ENCODE measurements at regions not wholly inside any gene's neighbourhood (a gene's known extent, or its start where the extent isn't known, plus 50 kb on each side); places are given as distances from the start of the nearest gene placed in this dataset.

DNA sequence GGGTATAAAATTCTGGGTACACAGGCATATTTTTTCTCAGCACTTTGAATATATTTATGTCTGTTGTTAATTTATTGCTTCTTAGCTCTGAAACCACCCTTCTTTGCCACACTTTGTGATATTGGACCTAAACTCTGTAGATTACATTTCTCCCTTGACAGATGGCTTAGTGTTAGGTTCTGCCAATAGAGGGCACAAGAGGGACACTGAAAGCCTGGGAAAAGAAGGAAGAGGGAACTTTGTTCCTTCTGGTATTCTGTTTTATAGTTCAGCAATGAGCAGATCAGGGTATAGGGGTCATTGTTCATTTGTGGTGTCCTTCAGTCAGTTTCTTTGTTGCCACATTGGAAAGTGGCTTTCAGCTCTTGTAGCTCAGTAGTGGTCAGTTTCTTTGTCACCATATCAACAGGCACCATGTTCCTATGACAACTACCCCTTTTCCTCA is 423.5 kb upstream of the PROX1 start:
- TF ChIP-seq, protein P1, sequence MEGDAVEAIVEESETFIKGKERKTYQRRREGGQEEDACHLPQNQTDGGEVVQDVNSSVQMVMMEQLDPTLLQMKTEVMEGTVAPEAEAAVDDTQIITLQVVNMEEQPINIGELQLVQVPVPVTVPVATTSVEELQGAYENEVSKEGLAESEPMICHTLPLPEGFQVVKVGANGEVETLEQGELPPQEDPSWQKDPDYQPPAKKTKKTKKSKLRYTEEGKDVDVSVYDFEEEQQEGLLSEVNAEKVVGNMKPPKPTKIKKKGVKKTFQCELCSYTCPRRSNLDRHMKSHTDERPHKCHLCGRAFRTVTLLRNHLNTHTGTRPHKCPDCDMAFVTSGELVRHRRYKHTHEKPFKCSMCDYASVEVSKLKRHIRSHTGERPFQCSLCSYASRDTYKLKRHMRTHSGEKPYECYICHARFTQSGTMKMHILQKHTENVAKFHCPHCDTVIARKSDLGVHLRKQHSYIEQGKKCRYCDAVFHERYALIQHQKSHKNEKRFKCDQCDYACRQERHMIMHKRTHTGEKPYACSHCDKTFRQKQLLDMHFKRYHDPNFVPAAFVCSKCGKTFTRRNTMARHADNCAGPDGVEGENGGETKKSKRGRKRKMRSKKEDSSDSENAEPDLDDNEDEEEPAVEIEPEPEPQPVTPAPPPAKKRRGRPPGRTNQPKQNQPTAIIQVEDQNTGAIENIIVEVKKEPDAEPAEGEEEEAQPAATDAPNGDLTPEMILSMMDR (IDR thresholded peaks at IDR 0.05): no peak
- Histone ChIP-seq H3K27me3 (no peaks in the 10 kb centered on the region), H3K4me3 (no peak overlapping the region), H3K9me3 (peaks cover 0 to 21% of the 10 kb centered on the region in 2 donors), H3K27ac (no peak overlapping the region), H3K4me1 (no peaks in the 10 kb centered on the region), H3K36me3 (no peaks in the 10 kb centered on the region)
- DNase-seq (no peak), ATAC-seq (peak; percentile 72)
- intact Hi-C loops (cut with DNase I): no loop called here

DNA sequence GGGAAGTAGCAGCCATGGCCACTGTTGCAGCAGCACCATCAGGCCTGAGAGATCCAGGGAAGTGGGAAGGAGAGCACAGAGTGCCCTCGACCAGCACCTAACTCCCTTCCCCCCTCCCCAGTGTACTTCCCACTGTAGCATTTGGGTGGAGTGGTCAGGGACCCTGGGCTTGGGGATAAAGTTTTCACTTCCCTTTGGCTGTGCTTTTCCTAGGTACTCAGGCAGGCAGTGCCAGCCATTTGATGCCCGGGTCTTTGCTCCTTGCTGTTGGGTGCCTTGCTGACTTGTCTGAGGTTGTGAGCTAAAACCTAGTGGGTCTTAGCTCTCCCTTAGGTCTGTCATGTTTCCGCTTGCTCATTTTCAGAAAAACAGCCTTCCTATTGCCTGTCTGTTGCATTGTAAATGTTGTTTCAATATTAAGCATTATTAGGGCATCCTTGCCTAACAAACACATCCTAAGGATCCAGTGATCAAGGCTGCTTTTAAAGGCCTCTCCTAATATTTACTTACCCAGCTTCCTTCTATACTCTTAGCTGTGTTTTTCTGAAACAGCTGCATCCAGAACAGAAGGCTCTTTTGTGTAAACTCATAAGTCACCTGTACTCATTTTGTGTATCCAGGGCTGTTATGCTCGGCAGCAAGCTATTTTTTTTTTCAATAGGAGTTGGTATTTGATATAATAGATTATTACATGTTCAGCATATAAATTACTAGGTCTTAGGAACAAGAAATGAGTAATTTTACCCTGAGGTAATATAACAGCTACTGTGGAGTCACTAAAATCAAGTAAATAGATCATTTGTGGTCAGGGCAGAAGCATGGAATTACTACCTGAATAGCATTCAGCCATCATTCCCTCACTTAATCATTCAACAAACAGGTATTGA is 418.6 kb upstream of the PROX1 start:
- H3K27me3 ChIP-seq: no peaks in the 10 kb centered on the region
- H3K27ac ChIP-seq: no peak overlapping the region
- no peak for DNase-seq
- intact Hi-C loops (cut with DNase I): no loop called here
- no peak overlapping the region for H3K4me3 ChIP-seq
- H3K36me3 ChIP-seq: no peaks in the 10 kb centered on the region
- ATAC-seq: no peak
- TF ChIP-seq, protein P1 (IDR thresholded peaks at IDR 0.05): no peak
- H3K4me1 ChIP-seq: no peaks in the 10 kb centered on the region
- H3K9me3 ChIP-seq: peaks cover 0 to 6% of the 10 kb centered on the region in 2 donors

GRCh38 chr1:213569816-213570150 is 418.0 kb upstream of the PROX1 start:
- ATAC-seq: no peak
- H3K36me3 ChIP-seq: no peaks in the 10 kb centered on the region
- no peak overlapping the region for H3K27ac ChIP-seq
- H3K9me3 ChIP-seq: peaks cover 0 to 4% of the 10 kb centered on the region in 2 donors
- intact Hi-C loops (cut with DNase I): no loop called here
- H3K4me3 ChIP-seq: no peak overlapping the region
- no peaks in the 10 kb centered on the region for H3K4me1 ChIP-seq
- H3K27me3 ChIP-seq: no peaks in the 10 kb centered on the region
- TF ChIP-seq, protein P1 (IDR thresholded peaks at IDR 0.05): no peak
- no peak for DNase-seq

GRCh38 chr1:213570487-213570886 is 417.3 kb upstream of the PROX1 start:
- intact Hi-C loops (cut with DNase I): no loop called here
- no peak for DNase-seq
- Histone ChIP-seq H3K27ac (no peak overlapping the region), H3K9me3 (peaks cover 0 to 4% of the 10 kb centered on the region in 2 donors), H3K4me1 (no peaks in the 10 kb centered on the region), H3K4me3 (no peak overlapping the region), H3K27me3 (no peaks in the 10 kb centered on the region), H3K36me3 (no peaks in the 10 kb centered on the region)
- ATAC-seq: no peak
- TF ChIP-seq, protein P1 (IDR thresholded peaks at IDR 0.05): no peak

DNA sequence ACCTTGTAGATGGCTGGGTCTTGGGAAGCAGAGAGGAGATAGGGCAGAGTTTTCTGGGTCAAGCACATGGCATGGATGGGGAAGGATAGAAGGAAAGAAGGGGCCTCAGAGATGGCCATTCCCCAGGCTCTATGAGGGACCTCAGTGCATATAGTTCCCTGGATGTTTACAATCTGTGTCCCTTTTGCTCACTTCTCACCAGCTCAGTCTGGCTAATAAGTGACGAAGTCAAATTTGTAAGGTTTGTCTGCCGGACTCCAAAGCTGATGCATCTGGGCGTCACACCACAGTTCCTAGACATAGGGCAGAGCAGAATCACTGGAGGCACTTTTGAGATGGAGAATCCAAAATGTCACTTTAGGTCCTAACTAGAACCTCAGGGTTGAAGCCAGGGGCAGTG is 416.4 kb upstream of the PROX1 start:
- intact Hi-C loops (cut with DNase I): no loop called here
- DNase-seq (no peak), ATAC-seq (no peak)
- H3K4me1 ChIP-seq: no peaks in the 10 kb centered on the region
- H3K36me3 ChIP-seq: no peaks in the 10 kb centered on the region
- H3K27me3 ChIP-seq: no peaks in the 10 kb centered on the region
- no peak overlapping the region for H3K27ac ChIP-seq
- no peak overlapping the region for H3K4me3 ChIP-seq
- H3K9me3 ChIP-seq: peaks cover 0 to 2% of the 10 kb centered on the region in 2 donors
- TF ChIP-seq, protein P1 (IDR thresholded peaks at IDR 0.05): no peak

All from left lung (tissue), 4 donors.